HepG2 (cell line): ENCODE measurements at regions not wholly inside any gene's neighbourhood (a gene's known extent, or its start where the extent isn't known, plus 50 kb on each side); places are given as distances from the start of the nearest gene placed in this dataset.

ENCODE experiments used
- ATAC-seq: fragments of 200-7000 bp; cut with Tn5 transposase; 3 replicates; pipeline ENCODE4 v1.9.1; 2020; ENCODE audit warnings: mild to moderate bottlenecking, moderate library complexity
- BruUV-seq: library from RNA; stranded (reverse); fragments of 400-500 nt; replicated peaks from 2 replicates; lab custom pipeline; 2021; lab: Mats Ljungman, UMichigan
- CTCF ChIA-PET: fragments of 300-600 bp; formaldehyde crosslinking; extraction: SDS; loops from one replicate; lab custom pipeline; 2021; ENCODE audit warnings: low total read pairs, inconsistent platforms, low intra/inter-chr PET ratio; lab: Yijun Ruan, JAX
- POLR2A ChIA-PET: fragments of 350-600 bp; sonication (Branson Sonifier 250); formaldehyde crosslinking; loops from one replicate; lab custom pipeline; 2020; ENCODE audit warnings: antibody characterized with exemption, inconsistent platforms; lab: Yijun Ruan, JAX
- DNase-seq: peaks from one replicate; pipeline ENCODE4 v3.0.0-alpha.2; 2015; ENCODE audit warnings: low spot score
- FAIRE-seq: peaks from 3 replicates; lab custom pipeline; 2011; peaks lifted over from hg19 to GRCh38; lab: Jason Lieb, UNC
- H2AFZ ChIP-seq: one replicate; pipeline ENCODE4 v1.6.1; 2011; ENCODE audit warnings: low read length, inconsistent platforms
- H3K27ac ChIP-seq: fragments of 300-600 bp; 3 replicates; pipeline ENCODE4 v1.8.0; 2011; ENCODE audit warnings: mixed run types, mild to moderate bottlenecking, mixed read lengths, low read length, inconsistent platforms; ENCODE audit not compliant: insufficient read depth; ENCODE audit errors: extremely low read length
- H3K27me3 ChIP-seq, 2 experiments: fragments of 200-600 bp in 1 of 2; 2 replicates in 1 of 2; 3 replicates in 1 of 2; pipeline versions ENCODE4 v1.6.0 to v1.8.0; 2011; ENCODE audit warnings: low read length in 2 of 2, mild to moderate bottlenecking in 2 of 2, moderate library complexity in 2 of 2, inconsistent platforms in 1 of 2; ENCODE audit not compliant: insufficient read depth in 2 of 2, control insufficient read depth in 1 of 2
- H3K36me3 ChIP-seq, 2 experiments: fragments of 200-600 bp in 1 of 2; replicated peaks in 1 of 2; 2 replicates in 1 of 2; 3 replicates in 1 of 2; pipeline versions ENCODE4 v1.5.1 to v1.8.0; 2011; ENCODE audit warnings: low read length in 2 of 2, inconsistent platforms in 1 of 2; ENCODE audit not compliant: insufficient read depth in 2 of 2, control insufficient read depth in 1 of 2
- H3K4me1 ChIP-seq: 2 replicates; pipeline ENCODE4 v1.5.1; 2012; ENCODE audit warnings: low read length, inconsistent platforms; ENCODE audit not compliant: insufficient read depth
- H3K4me2 ChIP-seq: 2 replicates; pipeline ENCODE4 v1.6.0; 2011; ENCODE audit warnings: low read depth, low read length, inconsistent platforms
- H3K4me3 ChIP-seq, 3 experiments: fragments of 200-600 bp in 1 of 3; sonication (generic), shearing (Covaris generic) in 1 of 3; replicated peaks in 1 of 3; 2 replicates each; pipeline ENCODE4 v1.5.1; 2011 to 2016; ENCODE audit warnings: low read length in 3 of 3, inconsistent platforms in 2 of 3, low read depth in 2 of 3, mild to moderate bottlenecking in 2 of 3, control low read depth in 1 of 3, mixed read lengths in 1 of 3; ENCODE audit not compliant: insufficient read depth in 1 of 3
- H3K79me2 ChIP-seq: one replicate; pipeline ENCODE4 v1.6.1; 2011; ENCODE audit warnings: low read length, inconsistent platforms; ENCODE audit not compliant: insufficient read depth
- H3K9ac ChIP-seq: 2 replicates; pipeline ENCODE4 v1.6.0; 2011; ENCODE audit warnings: mild to moderate bottlenecking, low read depth, low read length, inconsistent platforms; ENCODE audit not compliant: insufficient read depth
- H3K9me3 ChIP-seq: 2 replicates; pipeline ENCODE4 v1.5.1; 2012; ENCODE audit warnings: mild to moderate bottlenecking, low read length
- H4K20me1 ChIP-seq: 2 replicates; pipeline ENCODE4 v1.6.0; 2011; ENCODE audit warnings: inconsistent platforms, mild to moderate bottlenecking, low read length, moderate library complexity; ENCODE audit not compliant: insufficient read depth
- FOXA3 ChIP-seq: IDR thresholded peaks from 2 replicates; pipeline ENCODE4 v1.6.1; 2016; ENCODE audit warnings: missing genetic modification reagents, missing compliant biosample characterization
- ISX ChIP-seq: sonication (generic); formaldehyde crosslinking; conservative IDR thresholded peaks from 2 replicates; pipeline ENCODE4 v1.5.0; 2020; ENCODE audit warnings: missing genetic modification reagents
- MIXL1 ChIP-seq: IDR thresholded peaks from 2 replicates; pipeline ENCODE4 v1.6.1; 2016
- ZNF430 ChIP-seq: sonication (generic); formaldehyde crosslinking; IDR thresholded peaks from 2 replicates; pipeline ENCODE4 v1.9.0; 2021; ENCODE audit warnings: mild to moderate bottlenecking, missing genetic modification reagents
- ZNF83 ChIP-seq: sonication (generic); formaldehyde crosslinking; IDR thresholded peaks from 2 replicates; pipeline ENCODE4 v1.4.0; 2020; ENCODE audit warnings: missing genetic modification reagents, mild to moderate bottlenecking, borderline replicate concordance
- WGBS: methylation state at CpG from one replicate; pipeline ENCODE4 v1.1.6; 2017; ENCODE audit warnings: low lambda C conversion rate; 5-methylcytosine and 5-hydroxymethylcytosine counted together
- in situ Hi-C: cut with HindIII; loops from 2 replicates; pipeline ENCODE4 v1.10.0; 2017; ENCODE audit warnings: low pct_unique_long_range_greater_than_20kb; ENCODE audit not compliant: extremely low pct_ligation_motif_present
- intact Hi-C: fragments of 100-400 bp; cut with micrococcal nuclease; formaldehyde crosslinking; loops from one replicate; pipeline ENCODE4 v1.10.0; 2022; ENCODE audit not compliant: unreplicated experiment
- TF ChIP-seq, protein P1 (sequence below), 2 experiments: fragments of 450-650 bp in 1 of 2; sonication (generic) in 1 of 2; formaldehyde crosslinking; IDR thresholded peaks; 2 replicates each; pipeline versions ENCODE4 v1.5.0 to v1.8.0; 2020 to 2022; ENCODE audit warnings: mild to moderate bottlenecking in 1 of 2, missing genetic modification reagents in 1 of 2
- TF ChIP-seq, protein P2 (sequence below): sonication (generic); formaldehyde crosslinking; IDR thresholded peaks from 2 replicates; pipeline ENCODE4 v1.4.0; 2020; ENCODE audit warnings: mild to moderate bottlenecking, low read depth, missing genetic modification reagents
- TF ChIP-seq, protein P3 (sequence below): sonication (generic); formaldehyde crosslinking; IDR thresholded peaks from 2 replicates; pipeline ENCODE4 v1.9.0; 2021; ENCODE audit warnings: missing genetic modification reagents, mild to moderate bottlenecking, borderline replicate concordance
- TF ChIP-seq, protein P4 (sequence below): IDR thresholded peaks from 2 replicates; pipeline ENCODE4 v1.4.0; 2020; ENCODE audit warnings: mild to moderate bottlenecking, missing genetic modification reagents

DNA sequence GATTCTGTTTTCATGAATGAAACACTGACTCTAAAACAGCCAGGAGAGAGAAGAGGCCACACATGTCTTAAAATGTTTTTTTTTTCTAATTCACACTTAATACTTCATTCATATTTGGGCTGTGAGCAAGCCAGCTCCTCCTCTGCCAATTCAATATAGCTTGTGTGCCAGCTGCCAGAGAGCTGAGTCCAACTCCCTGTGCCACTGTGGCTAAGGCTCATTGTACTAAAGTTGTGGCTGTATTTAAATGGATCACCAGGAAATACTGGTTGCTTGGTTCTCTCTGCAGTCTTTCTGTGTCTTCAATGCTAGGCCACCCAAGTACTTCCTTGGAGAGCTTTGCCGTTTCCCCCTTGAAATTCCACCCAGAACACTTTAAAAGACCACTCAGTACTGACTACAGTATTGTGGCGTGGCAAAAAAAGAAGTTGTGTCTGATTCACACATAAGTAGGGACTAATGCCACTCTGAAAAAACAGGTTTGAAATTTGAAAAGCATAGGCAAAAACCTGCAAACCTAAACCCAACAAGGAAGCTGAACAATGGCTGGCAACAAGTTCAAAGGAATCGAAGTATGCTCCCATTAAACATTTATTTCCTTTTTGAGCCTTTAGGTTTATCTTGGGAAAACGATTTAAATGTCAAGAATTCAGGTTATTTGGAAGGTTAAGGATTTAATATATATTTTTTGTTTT, 524.7 kb downstream of the DIPK2A start:
- no peaks in the 10 kb centered on the region for H3K36me3 ChIP-seq
- intact Hi-C loops (no loop called here), in situ Hi-C loops (no loop called here)
- no peak for DNase-seq
- no peak overlapping the region for H2AFZ ChIP-seq
- WGBS: 5% methylated on average over 4 of the region's 4 CpGs
- no peak for TF ChIP-seq FOXA3
- no peak for TF ChIP-seq MIXL1 (CRISPR knock-in tag)
- TF ChIP-seq ZNF430 (CRISPR knock-in tag): no peak
- TF ChIP-seq ISX (CRISPR knock-in tag): no peak
- no peak for TF ChIP-seq ZNF83 (CRISPR knock-in tag)
- TF ChIP-seq, protein P1, sequence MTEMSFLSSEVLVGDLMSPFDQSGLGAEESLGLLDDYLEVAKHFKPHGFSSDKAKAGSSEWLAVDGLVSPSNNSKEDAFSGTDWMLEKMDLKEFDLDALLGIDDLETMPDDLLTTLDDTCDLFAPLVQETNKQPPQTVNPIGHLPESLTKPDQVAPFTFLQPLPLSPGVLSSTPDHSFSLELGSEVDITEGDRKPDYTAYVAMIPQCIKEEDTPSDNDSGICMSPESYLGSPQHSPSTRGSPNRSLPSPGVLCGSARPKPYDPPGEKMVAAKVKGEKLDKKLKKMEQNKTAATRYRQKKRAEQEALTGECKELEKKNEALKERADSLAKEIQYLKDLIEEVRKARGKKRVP (CRISPR knock-in tag; IDR thresholded peaks at IDR 0.05): no peak
- TF ChIP-seq, protein P2, sequence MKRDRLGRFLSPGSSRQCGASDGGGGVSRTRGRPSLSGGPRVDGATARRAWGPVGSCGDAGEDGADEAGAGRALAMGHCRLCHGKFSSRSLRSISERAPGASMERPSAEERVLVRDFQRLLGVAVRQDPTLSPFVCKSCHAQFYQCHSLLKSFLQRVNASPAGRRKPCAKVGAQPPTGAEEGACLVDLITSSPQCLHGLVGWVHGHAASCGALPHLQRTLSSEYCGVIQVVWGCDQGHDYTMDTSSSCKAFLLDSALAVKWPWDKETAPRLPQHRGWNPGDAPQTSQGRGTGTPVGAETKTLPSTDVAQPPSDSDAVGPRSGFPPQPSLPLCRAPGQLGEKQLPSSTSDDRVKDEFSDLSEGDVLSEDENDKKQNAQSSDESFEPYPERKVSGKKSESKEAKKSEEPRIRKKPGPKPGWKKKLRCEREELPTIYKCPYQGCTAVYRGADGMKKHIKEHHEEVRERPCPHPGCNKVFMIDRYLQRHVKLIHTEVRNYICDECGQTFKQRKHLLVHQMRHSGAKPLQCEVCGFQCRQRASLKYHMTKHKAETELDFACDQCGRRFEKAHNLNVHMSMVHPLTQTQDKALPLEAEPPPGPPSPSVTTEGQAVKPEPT (CRISPR knock-in tag): no peak
- TF ChIP-seq, protein P3, sequence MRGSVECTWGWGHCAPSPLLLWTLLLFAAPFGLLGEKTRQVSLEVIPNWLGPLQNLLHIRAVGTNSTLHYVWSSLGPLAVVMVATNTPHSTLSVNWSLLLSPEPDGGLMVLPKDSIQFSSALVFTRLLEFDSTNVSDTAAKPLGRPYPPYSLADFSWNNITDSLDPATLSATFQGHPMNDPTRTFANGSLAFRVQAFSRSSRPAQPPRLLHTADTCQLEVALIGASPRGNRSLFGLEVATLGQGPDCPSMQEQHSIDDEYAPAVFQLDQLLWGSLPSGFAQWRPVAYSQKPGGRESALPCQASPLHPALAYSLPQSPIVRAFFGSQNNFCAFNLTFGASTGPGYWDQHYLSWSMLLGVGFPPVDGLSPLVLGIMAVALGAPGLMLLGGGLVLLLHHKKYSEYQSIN (CRISPR knock-in tag): no peak
- TF ChIP-seq, protein P4, sequence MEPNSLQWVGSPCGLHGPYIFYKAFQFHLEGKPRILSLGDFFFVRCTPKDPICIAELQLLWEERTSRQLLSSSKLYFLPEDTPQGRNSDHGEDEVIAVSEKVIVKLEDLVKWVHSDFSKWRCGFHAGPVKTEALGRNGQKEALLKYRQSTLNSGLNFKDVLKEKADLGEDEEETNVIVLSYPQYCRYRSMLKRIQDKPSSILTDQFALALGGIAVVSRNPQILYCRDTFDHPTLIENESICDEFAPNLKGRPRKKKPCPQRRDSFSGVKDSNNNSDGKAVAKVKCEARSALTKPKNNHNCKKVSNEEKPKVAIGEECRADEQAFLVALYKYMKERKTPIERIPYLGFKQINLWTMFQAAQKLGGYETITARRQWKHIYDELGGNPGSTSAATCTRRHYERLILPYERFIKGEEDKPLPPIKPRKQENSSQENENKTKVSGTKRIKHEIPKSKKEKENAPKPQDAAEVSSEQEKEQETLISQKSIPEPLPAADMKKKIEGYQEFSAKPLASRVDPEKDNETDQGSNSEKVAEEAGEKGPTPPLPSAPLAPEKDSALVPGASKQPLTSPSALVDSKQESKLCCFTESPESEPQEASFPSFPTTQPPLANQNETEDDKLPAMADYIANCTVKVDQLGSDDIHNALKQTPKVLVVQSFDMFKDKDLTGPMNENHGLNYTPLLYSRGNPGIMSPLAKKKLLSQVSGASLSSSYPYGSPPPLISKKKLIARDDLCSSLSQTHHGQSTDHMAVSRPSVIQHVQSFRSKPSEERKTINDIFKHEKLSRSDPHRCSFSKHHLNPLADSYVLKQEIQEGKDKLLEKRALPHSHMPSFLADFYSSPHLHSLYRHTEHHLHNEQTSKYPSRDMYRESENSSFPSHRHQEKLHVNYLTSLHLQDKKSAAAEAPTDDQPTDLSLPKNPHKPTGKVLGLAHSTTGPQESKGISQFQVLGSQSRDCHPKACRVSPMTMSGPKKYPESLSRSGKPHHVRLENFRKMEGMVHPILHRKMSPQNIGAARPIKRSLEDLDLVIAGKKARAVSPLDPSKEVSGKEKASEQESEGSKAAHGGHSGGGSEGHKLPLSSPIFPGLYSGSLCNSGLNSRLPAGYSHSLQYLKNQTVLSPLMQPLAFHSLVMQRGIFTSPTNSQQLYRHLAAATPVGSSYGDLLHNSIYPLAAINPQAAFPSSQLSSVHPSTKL: no peak
- H3K4me1 ChIP-seq: no peaks in the 10 kb centered on the region
- no peaks in the 10 kb centered on the region for H3K79me2 ChIP-seq
- no peak for ATAC-seq
- no TSS peak for BruUV-seq
- H3K4me2 ChIP-seq: no peak overlapping the region
- H3K9ac ChIP-seq: no peak overlapping the region
- 0 out of 2 replicates have a peak, but pooled peaks cover 6% of the 10 kb centered on the region for H3K9me3 ChIP-seq
- H3K4me3 ChIP-seq: no peak overlapping the region
- no peaks in the 10 kb centered on the region for H3K27me3 ChIP-seq
- ChIA-PET CTCF (no interaction called here), POLR2A (no interaction called here)
- H3K27ac ChIP-seq: no peak overlapping the region
- no peak for FAIRE-seq
- H4K20me1 ChIP-seq: no peaks in the 10 kb centered on the region
